Stimulated activated CD4-positive, alpha-beta T cell treated with anti-CD3 and anti-CD28 coated beads, TNF-alpha, amount 100 ng/mL, for 4 hours (primary cell): ENCODE measurements at regions not wholly inside any gene's neighbourhood (a gene's known extent, or its start where the extent isn't known, plus 50 kb on each side); places are given as distances from the start of the nearest gene placed in this dataset.

Source experiments
- DNase-seq, 3 experiments: peaks; one replicate each; pipeline ENCODE4 v3.0.0-alpha.2; 2020; ENCODE audit warnings: low read depth in 3 of 3

DNA sequence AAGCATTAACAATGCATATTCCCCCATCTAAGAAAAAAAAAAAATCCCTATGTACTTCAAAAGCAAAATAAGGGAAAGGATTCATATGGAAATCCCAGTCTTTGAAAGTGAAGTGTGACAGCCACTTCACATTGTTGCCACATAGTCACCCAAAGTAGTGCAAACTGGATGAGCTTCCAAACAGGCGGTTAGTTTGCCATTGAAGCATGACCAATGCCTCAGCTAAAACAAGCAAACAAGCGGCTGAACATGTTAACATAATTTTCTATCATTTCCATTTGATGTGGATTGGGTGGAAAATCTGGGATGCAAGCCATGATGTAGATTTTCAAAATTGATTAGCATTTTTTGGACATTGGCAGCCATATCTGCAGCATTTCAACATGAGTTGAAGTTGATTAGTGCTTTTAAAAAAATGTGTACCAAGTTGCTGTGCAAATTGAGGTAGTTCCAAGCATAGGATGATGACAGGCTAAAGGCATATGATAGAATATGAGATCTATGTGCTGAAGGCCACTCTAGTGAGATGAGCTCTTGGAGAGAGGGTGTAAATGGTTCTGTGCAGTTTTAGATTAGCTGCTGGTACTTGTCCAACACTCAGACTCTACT lies 405.2 kb downstream of the NR2F2 start:
- no peak for DNase-seq

DNA sequence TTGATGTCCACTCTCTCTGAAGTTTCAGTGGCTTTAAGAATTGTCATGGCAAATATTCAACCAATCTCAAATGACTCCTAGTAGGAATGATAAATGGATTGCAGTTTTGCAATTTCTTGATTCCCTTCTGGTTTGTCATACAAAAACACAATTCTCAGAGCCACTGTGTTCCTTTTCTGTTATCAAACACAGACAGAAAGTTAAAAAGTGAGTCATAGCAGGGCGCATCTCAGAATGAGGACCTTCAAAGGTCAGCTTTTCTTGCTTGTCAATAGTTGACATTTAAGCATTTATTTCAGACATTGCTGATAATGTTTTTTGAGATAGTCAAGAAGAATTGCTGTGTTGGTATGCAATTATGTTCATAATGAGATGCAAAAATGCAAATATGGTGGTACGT lies 405.9 kb downstream of the NR2F2 start:
- DNase-seq, result no peak

- no peak for DNase-seq
Measured at GRCh38 chr15:96737408-96737807, 406.9 kb downstream of the NR2F2 start.

DNA sequence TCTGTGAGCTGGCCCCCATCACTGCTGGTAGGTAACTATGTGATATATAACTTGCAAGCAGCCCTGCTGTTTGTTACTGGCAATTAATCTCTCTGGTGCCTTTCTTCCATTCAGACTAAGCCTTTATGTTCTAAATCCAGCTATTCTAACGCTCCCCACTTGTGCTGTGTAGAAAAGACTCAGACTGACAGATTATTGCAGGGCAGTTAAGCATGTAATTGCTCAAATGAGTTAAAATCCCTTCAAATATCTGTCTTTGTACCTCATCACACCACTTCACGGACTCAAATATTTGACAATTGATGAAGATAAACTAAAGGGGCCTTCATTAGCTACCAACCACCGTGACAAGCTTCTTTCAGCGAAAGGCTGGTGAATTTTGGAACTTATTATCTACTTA lies 416.2 kb downstream of the NR2F2 start:
- no peak for DNase-seq

- no peak for DNase-seq
Measured at GRCh38 chr15:96747291-96747690, 416.8 kb downstream of the NR2F2 start.

GRCh38 chr15:96750361-96750760 lies 419.9 kb downstream of the NR2F2 start:
- no peak for DNase-seq

DNA sequence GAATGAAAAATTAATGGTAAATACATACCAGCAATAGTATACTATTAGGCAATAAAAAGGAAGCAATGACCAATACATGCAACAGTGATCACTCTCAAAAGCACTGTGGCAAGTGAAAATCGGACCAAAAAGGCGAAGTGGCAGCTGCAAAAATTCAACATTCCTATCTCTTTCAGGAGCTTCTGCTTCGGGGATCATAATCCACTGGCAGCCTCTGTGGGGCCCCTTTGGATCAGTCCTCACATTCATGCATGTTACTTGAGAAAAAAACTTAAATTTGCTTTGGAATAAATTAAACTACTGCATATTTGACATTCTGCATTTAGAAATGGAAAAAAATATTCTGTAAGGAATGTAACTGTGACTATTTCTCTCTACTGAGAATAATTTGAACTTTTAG lies 425.6 kb downstream of the NR2F2 start:
- no peak for DNase-seq

GRCh38 chr15:96756656-96757055 lies 426.2 kb downstream of the NR2F2 start:
- no peak for DNase-seq

DNA sequence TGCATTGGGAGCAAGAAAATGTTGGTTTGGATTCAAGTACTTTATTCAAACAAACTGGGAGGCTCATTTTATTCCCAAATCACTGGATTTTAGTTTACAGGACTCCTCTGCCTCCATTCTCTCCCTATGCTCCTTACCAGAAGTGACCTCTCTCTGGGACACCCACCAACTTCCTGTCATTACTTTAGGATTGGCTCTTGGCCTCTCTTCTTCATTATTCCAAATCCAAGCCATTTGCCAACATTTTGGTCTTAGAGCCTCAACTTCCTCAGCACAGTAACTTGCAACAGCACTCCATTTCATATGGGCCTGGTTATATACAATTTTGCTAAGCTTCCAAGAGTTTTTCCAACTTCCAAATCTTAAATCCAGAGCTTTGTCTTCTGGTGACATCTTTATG lies 432.1 kb downstream of the NR2F2 start:
- DNase-seq, result no peak

- DNase-seq, result no peak
Measured at GRCh38 chr15:96764501-96764900, 434.0 kb downstream of the NR2F2 start.

DNA sequence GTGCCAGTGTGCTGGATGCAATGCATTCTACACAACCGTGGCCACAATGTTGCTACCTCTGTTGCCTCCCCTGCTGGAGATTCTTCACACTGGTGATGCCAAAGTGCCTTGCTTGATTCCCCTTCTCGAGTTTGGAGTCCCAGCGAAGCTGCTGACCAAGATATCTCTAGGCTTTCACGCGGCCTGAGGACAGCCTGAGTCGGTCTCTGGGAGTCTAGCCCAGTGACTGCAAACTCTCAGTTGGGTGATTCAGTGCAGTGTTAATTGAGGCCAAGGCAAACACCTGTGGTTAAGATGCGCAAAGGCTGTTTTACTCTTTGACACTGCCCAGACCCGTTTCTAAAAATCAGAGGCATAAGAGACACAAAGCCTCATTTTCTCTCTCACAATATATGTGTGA lies 434.4 kb downstream of the NR2F2 start:
- no peak for DNase-seq

DNA sequence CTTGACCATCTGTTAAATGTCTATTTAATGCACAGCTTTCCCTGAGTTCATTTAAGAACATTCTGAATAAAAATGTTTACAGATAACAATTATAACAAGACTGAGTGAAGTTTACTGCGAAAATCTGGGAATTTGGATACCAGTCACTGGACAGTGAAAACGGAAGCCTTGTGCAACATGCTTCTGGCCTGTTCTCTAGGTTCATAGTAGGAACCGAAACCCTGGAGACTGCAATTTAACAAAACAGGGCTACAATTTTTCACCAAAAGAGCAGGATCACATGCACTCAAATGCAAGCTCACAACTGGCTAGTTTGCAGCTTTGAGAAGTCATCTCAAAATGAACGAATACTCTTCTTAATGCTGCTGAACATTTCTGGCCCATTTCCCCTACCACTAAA lies 435.9 kb downstream of the NR2F2 start:
- DNase-seq, result no peak

- DNase-seq, result no peak
Measured at GRCh38 chr15:96767703-96768434, 437.4 kb downstream of the NR2F2 start.

GRCh38 chr15:96768435-96768789 lies 437.9 kb downstream of the NR2F2 start:
- no peak for DNase-seq

DNA sequence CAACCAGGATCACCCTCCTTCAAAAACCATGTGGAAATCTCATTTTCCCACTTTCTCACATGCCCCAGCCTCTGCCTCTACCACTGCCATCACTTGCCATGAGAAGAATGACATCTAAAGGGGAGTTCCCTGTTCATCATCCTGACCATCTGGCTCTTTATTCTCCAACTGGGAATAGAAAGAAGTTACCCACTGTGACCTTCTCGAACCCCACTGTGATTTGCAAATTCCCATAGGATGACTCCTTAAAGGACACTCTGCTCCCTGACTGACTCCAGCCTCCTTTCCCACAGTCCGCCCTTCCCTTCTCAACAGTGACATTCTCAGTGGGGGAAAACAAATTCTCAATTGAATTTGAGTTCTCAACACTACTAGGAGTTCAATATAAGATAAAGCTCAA lies 440.5 kb downstream of the NR2F2 start:
- no peak for DNase-seq

DNA sequence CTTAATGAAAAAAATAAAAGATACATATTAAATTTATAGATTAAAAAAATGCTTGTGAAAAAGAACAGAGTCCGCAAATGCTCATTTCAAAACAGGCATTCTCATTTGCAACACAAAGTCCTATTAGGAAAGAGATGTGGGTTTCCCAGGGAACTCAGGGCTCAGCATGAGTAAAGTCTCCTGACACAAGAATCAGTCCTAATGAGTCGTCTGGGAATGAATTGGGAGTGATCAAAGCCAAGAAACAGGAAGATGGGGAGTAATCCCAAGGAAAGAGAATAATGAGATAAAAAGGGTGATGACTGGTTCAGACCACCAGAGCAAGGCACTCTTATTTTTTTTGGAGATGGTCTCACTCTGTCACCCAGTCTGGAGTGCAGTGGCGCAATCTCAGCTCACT lies 443.7 kb downstream of the NR2F2 start:
- no peak for DNase-seq

DNA sequence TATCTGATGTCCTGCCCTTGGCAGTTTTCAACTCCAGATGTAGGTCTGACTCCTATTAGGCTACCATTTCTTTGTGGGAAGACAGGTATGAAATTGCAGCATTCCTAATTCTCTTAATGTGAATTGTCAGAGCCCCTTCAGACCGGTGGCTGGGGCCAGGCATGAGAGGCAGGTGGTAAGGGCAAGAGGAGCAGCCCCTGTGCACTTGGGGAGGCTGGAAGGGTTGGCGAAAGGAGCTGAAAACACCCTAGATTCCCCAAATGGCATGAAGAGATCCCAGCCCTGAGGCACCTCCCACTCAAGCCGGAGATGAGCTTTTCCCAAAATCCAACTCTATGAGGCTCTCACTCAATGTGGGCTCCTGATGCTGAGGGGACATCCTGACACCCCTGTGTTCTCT lies 453.2 kb downstream of the NR2F2 start:
- DNase-seq, result no peak

GRCh38 chr15:96790004-96790403 lies 459.5 kb downstream of the NR2F2 start:
- DNase-seq, result no peak

DNA sequence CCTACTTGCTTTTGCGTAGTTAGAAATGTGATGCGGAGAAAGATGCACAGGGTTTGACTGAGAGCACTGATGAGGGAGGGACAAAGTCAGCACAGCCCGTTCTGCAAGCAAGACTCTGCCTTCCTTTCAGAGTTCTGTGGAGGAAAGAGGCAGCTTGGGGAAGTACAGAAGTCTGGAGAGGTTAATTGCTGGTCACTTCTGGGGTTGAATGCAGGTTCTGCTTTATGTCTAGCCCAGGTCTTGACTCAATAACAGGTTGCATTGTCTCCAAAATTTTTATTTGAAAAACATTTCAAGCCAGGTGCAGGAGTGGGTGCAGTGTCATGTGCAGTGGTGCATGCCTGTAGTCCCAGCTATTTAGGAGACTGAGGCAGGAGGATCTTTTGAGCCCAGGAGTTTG lies 461.7 kb downstream of the NR2F2 start:
- DNase-seq, result no peak

- no peak for DNase-seq
Measured at GRCh38 chr15:96796841-96797240, 466.3 kb downstream of the NR2F2 start.

- no peak for DNase-seq
Measured at GRCh38 chr15:96801576-96802150, 471.2 kb downstream of the NR2F2 start.

GRCh38 chr15:96802611-96803255 lies 472.2 kb downstream of the NR2F2 start:
- DNase-seq, result no peak

DNA sequence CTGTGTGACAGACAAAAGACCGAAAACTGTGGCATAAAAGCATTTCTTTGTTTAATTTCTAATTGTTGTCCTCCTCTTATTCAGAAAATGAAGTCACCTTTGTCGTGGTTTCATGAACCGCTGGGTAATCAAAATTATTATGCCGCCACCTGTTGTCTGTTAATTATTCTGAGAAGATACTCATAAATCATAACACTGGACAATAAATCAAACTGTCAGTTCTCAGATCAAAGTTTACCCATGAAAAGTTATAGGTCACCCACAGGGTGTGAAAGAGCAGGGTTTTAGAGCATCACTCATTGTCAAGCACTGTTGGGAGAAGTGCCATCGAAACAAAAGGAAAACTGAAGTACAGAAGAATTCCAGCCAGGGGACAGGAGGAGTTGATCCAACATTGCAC lies 474.3 kb downstream of the NR2F2 start:
- no peak for DNase-seq
